Liver (tissue), 8 donors: ENCODE measurements at regions not wholly inside any gene's neighbourhood (a gene's known extent, or its start where the extent isn't known, plus 50 kb on each side); places are given as distances from the start of the nearest gene placed in this dataset.

Source experiments
- DNase-seq: peaks from one replicate; pipeline ENCODE4 v3.0.0-alpha.2; 2017; ENCODE audit warnings: low spot score
- H3K27ac ChIP-seq, 2 donors: one replicate each; pipeline ENCODE4 v1.7.0; 2013; ENCODE audit warnings: inconsistent platforms in 2 of 2, low read length in 2 of 2, control low read depth in 1 of 2, low read depth in 1 of 2, mild to moderate bottlenecking in 1 of 2
- H3K27me3 ChIP-seq, 4 donors: one replicate each; pipeline versions ENCODE4 v1.6.1 to v1.7.0; 2013; ENCODE audit warnings: low read length in 3 of 4, inconsistent platforms in 1 of 4, mild to moderate bottlenecking in 1 of 4, moderate library complexity in 1 of 4; ENCODE audit not compliant: control insufficient read depth in 4 of 4, insufficient read depth in 4 of 4
- H3K36me3 ChIP-seq, 4 donors: one replicate each; pipeline versions ENCODE4 v1.6.1 to v1.7.0; 2013; ENCODE audit warnings: low read length in 3 of 4, mild to moderate bottlenecking in 3 of 4, low read depth in 1 of 4, moderate library complexity in 1 of 4; ENCODE audit not compliant: control insufficient read depth in 4 of 4, insufficient read depth in 3 of 4
- H3K4me1 ChIP-seq, 4 donors: one replicate each; pipeline versions ENCODE4 v1.6.1 to v1.7.0; 2013; ENCODE audit warnings: low read length in 3 of 4, mild to moderate bottlenecking in 3 of 4, moderate library complexity in 1 of 4; ENCODE audit not compliant: control insufficient read depth in 4 of 4, insufficient read depth in 4 of 4
- H3K4me3 ChIP-seq, 3 donors: one replicate each; pipeline versions ENCODE4 v1.6.1 to v1.7.0; 2013; ENCODE audit warnings: low read length in 3 of 3, control low read depth in 1 of 3, low read depth in 1 of 3, mild to moderate bottlenecking in 1 of 3
- H3K9ac ChIP-seq, 2 donors: one replicate each; pipeline ENCODE4 v1.7.0; 2013; ENCODE audit warnings: low read length in 2 of 2, mild to moderate bottlenecking in 2 of 2, moderate library complexity in 2 of 2, control low read depth in 1 of 2, low read depth in 1 of 2
- H3K9me3 ChIP-seq, 4 donors: one replicate each; pipeline versions ENCODE4 v1.6.1 to v1.7.0; 2013; ENCODE audit warnings: low read length in 3 of 4; ENCODE audit not compliant: control insufficient read depth in 4 of 4
- EGR1 ChIP-seq, 2 donors: IDR thresholded peaks; 2 replicates each; pipeline ENCODE4 v1.6.1; 2016 to 2018; ENCODE audit warnings: antibody characterized with exemption in 2 of 2, low read depth in 2 of 2
- FOXA1 ChIP-seq: IDR thresholded peaks from 2 replicates; pipeline ENCODE4 v1.6.1; 2016; ENCODE audit warnings: antibody characterized with exemption
- GABPA ChIP-seq, 2 donors: IDR thresholded peaks in 1 of 2; conservative IDR thresholded peaks in 1 of 2; 2 replicates each; pipeline ENCODE4 v1.6.1; 2016; ENCODE audit warnings: antibody characterized with exemption in 2 of 2, mild to moderate bottlenecking in 1 of 2, moderate library complexity in 1 of 2
- HNF4A ChIP-seq, 2 donors: conservative IDR thresholded peaks; 2 replicates each; pipeline ENCODE4 v1.6.1; 2016; ENCODE audit warnings: antibody characterized with exemption in 2 of 2, mild to moderate bottlenecking in 2 of 2
- HNF4G ChIP-seq: IDR thresholded peaks from 2 replicates; pipeline ENCODE4 v1.6.1; 2016; ENCODE audit warnings: antibody characterized with exemption
- NR2F2 ChIP-seq: IDR thresholded peaks from 2 replicates; pipeline ENCODE4 v1.6.1; 2016; ENCODE audit warnings: antibody characterized with exemption
- RAD21 ChIP-seq, 2 donors: IDR thresholded peaks; 2 replicates each; pipeline ENCODE4 v1.6.1; 2016; ENCODE audit warnings: antibody characterized with exemption in 2 of 2, mild to moderate bottlenecking in 2 of 2
- SP1 ChIP-seq: IDR thresholded peaks from 2 replicates; pipeline ENCODE4 v1.6.1; 2018; ENCODE audit warnings: antibody characterized with exemption, mild to moderate bottlenecking
- TAF1 ChIP-seq: conservative IDR thresholded peaks from 2 replicates; pipeline ENCODE4 v1.6.1; 2016; ENCODE audit warnings: antibody characterized with exemption, mild to moderate bottlenecking
- YY1 ChIP-seq: IDR thresholded peaks from 2 replicates; pipeline ENCODE4 v1.6.1; 2016; ENCODE audit warnings: antibody characterized with exemption, mild to moderate bottlenecking
- WGBS: extraction: QIAGEN DNeasy Blood & Tissue Kit; methylation state at CpG from one replicate; pipeline ENCODE4 v1.1.7; 2013; 5-methylcytosine and 5-hydroxymethylcytosine counted together
- TF ChIP-seq, protein P1 (sequence below): IDR thresholded peaks from 2 replicates; pipeline ENCODE4 v1.6.1; 2016; ENCODE audit warnings: antibody characterized with exemption, mild to moderate bottlenecking
- TF ChIP-seq, protein P2 (sequence below): fragments of 150-350 bp; IDR thresholded peaks from 2 replicates; pipeline ENCODE4 v1.5.1; 2017; ENCODE audit warnings: improper control_type of control experiment, low read depth, low read length; ENCODE audit not compliant: missing input control
- TF ChIP-seq, protein P3 (sequence below): IDR thresholded peaks from 2 replicates; pipeline ENCODE4 v1.6.1; 2016; ENCODE audit warnings: antibody characterized with exemption
- donor health status: healthy.
- donor health status: healthy.
- donor health status: healthy.
- donor health status: healthy.
- donor health status: healthy.

DNA sequence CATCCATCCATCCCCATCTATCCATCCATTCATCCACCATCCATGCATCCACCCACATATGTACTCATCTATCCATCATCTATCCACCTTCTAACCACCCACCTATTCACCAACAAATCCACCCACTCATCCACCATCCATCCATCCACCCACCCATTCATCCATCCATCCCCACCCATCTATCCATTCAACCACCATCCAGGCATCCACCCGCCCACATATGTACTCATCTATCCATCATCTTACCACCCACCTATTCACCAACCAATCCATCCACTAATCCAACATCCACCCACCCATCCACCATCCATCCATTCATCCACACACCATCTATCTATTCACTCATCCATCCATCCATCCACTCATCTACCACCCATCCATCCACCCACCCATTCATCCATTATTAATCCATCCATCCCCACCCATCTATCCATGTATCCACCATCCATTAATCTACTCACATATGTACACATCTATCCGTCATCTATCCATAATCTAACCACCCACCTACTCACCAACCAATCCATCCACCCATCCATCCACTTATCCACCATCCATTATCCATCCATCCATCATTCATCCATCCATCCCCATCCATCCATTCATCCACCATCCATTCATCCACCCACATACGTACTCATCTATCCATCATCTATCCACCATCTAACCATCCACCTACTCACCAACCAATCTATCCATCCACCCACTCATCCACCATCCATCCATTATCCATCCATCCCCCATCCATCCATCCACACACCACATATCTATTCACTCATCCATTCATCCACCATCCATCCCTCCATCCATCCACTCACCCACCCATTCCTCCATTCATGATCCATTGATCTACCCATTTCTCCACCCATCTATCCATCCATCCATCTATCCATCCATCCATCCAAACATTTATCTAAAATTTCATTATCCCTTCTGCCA is 940.0 kb downstream of the BRD1 start:
- Histone ChIP-seq H3K9ac (no peak overlapping the region), H3K27ac (no peak overlapping the region), H3K4me3 (no peak overlapping the region), H3K9me3 (peaks cover 0 to 5% (median 2%) of the 10 kb centered on the region in 4 donors), H3K4me1 (no peaks in the 10 kb centered on the region), H3K27me3 (no peaks in the 10 kb centered on the region), H3K36me3 (no peaks in the 10 kb centered on the region)
- DNase-seq: no peak
- no peak for TF ChIP-seq GABPA (IDR thresholded peaks at IDR 0.05 in 1 of 2, conservative IDR thresholded peaks at IDR 0.05 in 1 of 2)
- no peak for TF ChIP-seq YY1
- no peak for TF ChIP-seq TAF1
- TF ChIP-seq, protein P1, sequence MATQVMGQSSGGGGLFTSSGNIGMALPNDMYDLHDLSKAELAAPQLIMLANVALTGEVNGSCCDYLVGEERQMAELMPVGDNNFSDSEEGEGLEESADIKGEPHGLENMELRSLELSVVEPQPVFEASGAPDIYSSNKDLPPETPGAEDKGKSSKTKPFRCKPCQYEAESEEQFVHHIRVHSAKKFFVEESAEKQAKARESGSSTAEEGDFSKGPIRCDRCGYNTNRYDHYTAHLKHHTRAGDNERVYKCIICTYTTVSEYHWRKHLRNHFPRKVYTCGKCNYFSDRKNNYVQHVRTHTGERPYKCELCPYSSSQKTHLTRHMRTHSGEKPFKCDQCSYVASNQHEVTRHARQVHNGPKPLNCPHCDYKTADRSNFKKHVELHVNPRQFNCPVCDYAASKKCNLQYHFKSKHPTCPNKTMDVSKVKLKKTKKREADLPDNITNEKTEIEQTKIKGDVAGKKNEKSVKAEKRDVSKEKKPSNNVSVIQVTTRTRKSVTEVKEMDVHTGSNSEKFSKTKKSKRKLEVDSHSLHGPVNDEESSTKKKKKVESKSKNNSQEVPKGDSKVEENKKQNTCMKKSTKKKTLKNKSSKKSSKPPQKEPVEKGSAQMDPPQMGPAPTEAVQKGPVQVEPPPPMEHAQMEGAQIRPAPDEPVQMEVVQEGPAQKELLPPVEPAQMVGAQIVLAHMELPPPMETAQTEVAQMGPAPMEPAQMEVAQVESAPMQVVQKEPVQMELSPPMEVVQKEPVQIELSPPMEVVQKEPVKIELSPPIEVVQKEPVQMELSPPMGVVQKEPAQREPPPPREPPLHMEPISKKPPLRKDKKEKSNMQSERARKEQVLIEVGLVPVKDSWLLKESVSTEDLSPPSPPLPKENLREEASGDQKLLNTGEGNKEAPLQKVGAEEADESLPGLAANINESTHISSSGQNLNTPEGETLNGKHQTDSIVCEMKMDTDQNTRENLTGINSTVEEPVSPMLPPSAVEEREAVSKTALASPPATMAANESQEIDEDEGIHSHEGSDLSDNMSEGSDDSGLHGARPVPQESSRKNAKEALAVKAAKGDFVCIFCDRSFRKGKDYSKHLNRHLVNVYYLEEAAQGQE: no peak
- TF ChIP-seq, protein P2, sequence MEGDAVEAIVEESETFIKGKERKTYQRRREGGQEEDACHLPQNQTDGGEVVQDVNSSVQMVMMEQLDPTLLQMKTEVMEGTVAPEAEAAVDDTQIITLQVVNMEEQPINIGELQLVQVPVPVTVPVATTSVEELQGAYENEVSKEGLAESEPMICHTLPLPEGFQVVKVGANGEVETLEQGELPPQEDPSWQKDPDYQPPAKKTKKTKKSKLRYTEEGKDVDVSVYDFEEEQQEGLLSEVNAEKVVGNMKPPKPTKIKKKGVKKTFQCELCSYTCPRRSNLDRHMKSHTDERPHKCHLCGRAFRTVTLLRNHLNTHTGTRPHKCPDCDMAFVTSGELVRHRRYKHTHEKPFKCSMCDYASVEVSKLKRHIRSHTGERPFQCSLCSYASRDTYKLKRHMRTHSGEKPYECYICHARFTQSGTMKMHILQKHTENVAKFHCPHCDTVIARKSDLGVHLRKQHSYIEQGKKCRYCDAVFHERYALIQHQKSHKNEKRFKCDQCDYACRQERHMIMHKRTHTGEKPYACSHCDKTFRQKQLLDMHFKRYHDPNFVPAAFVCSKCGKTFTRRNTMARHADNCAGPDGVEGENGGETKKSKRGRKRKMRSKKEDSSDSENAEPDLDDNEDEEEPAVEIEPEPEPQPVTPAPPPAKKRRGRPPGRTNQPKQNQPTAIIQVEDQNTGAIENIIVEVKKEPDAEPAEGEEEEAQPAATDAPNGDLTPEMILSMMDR: no peak
- TF ChIP-seq NR2F2: no peak
- no peak for TF ChIP-seq FOXA1
- no peak for TF ChIP-seq HNF4G
- TF ChIP-seq HNF4A (conservative IDR thresholded peaks at IDR 0.05): no peak
- TF ChIP-seq EGR1 (IDR thresholded peaks at IDR 0.05; ENCODE audit: low read depth in 2 of 2): no peak
- TF ChIP-seq, protein P3, sequence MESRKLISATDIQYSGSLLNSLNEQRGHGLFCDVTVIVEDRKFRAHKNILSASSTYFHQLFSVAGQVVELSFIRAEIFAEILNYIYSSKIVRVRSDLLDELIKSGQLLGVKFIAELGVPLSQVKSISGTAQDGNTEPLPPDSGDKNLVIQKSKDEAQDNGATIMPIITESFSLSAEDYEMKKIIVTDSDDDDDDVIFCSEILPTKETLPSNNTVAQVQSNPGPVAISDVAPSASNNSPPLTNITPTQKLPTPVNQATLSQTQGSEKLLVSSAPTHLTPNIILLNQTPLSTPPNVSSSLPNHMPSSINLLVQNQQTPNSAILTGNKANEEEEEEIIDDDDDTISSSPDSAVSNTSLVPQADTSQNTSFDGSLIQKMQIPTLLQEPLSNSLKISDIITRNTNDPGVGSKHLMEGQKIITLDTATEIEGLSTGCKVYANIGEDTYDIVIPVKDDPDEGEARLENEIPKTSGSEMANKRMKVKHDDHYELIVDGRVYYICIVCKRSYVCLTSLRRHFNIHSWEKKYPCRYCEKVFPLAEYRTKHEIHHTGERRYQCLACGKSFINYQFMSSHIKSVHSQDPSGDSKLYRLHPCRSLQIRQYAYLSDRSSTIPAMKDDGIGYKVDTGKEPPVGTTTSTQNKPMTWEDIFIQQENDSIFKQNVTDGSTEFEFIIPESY: no peak
- WGBS: 88% methylated on average over 3 of the region's 3 CpGs

DNA sequence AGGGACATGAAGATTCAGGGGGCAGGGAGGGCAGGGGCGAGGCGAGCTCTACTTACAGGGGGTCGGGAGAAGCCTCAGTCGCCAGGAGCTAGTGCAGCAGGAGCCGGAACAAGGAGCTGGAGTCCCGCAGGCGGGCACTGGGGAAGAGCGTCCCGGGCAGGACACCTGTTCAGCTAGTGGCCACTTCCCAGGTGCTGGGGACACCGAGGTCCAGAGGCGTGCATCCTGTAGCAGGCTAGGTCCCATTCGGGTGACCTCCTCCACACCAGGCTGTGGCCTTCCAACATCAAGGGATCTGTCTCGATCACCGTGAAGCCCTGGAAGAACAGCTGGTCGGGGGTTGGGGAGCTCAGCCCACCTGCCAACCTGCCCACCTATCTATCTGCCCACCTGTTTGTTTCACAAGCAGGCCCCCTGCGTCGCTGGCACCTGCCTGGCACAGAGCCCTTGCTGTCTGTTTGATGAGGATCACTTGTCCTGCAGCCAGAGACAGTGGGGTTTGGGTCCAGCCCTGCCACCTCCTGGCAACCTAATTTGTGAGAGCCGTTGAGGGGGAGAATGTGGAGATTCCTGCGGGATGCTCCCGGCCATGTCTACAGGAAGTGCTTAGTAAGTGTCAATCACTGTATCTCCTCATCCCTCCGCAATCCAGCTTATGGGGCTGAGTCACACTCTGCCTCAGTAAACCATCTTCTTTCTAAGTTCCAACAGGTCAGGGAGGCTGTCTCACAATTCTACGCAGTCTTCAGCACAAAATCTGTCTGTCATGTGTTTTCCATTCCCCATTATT is 940.9 kb downstream of the BRD1 start:
- Histone ChIP-seq H3K27me3 (no peaks in the 10 kb centered on the region), H3K27ac (no peak overlapping the region), H3K4me3 (no peak overlapping the region), H3K36me3 (no peaks in the 10 kb centered on the region), H3K9me3 (peaks cover 0 to 3% (median 1%) of the 10 kb centered on the region in 4 donors), H3K9ac (no peak overlapping the region), H3K4me1 (no peaks in the 10 kb centered on the region)
- DNase-seq: no peak
- TF ChIP-seq RAD21 (IDR thresholded peaks at IDR 0.05): no peak
- no peak for TF ChIP-seq EGR1 (IDR thresholded peaks at IDR 0.05; ENCODE audit: low read depth in 2 of 2)
- no peak for TF ChIP-seq SP1
- TF ChIP-seq YY1: no peak
- TF ChIP-seq NR2F2: no peak
- 81% methylated on average over 22 of the region's 22 CpGs for WGBS
